Sigmoid colon (tissue), 4 donors: ENCODE measurements at regions not wholly inside any gene's neighbourhood (a gene's known extent, or its start where the extent isn't known, plus 50 kb on each side); places are given as distances from the start of the nearest gene placed in this dataset.

Experiments
- CTCF ChIP-seq, 4 experiments: fragments of 450-650 bp in 3 of 4; fragments of 200-600 bp in 1 of 4; IDR thresholded peaks; one replicate each; pipeline ENCODE4 v1.5.1; 2016 to 2019; ENCODE audit warnings: antibody characterized with exemption in 4 of 4, mild to moderate bottlenecking in 3 of 4, moderate library complexity in 2 of 4
- EP300 ChIP-seq, 4 donors: sonication (generic); formaldehyde crosslinking; IDR thresholded peaks; one replicate each; pipeline ENCODE4 v1.6.1; 2017; ENCODE audit warnings: antibody characterized with exemption in 4 of 4
- POLR2A ChIP-seq, 2 donors: fragments of 450-650 bp; IDR thresholded peaks; one replicate each; pipeline ENCODE4 v1.6.1; 2016; ENCODE audit warnings: antibody characterized with exemption in 2 of 2, mild to moderate bottlenecking in 2 of 2, moderate library complexity in 2 of 2
- POLR2AphosphoS5 ChIP-seq, 4 donors: sonication (generic); formaldehyde crosslinking; IDR thresholded peaks; one replicate each; pipeline ENCODE4 v1.6.1; 2017; ENCODE audit warnings: antibody characterized with exemption in 4 of 4

- TF ChIP-seq EP300 (IDR thresholded peaks at IDR 0.05) (no peak), CTCF (IDR thresholded peaks at IDR 0.05) (no peak), POLR2AphosphoS5 (IDR thresholded peaks at IDR 0.05) (no peak), POLR2A (IDR thresholded peaks at IDR 0.05) (no peak)
These were observed 178.8 kb upstream of the HS6ST1 start for GRCh38 chr2:128497461-128497860.
